PC-3 (cell line): ENCODE measurements at regions not wholly inside any gene's neighbourhood (a gene's known extent, or its start where the extent isn't known, plus 50 kb on each side); places are given as distances from the start of the nearest gene placed in this dataset.

Experiments used
- CTCF ChIP-seq: fragments of 300-600 bp; sonication (generic); conservative IDR thresholded peaks from 2 replicates; pipeline ENCODE4 v1.5.1; 2017; ENCODE audit warnings: antibody characterized with exemption, low read depth, mild to moderate bottlenecking, low read length
- EZH2phosphoT487 ChIP-seq: fragments of 300-600 bp; sonication (generic); IDR thresholded peaks from 2 replicates; pipeline ENCODE4 v1.6.1; 2018; ENCODE audit warnings: mild to moderate bottlenecking, antibody characterized with exemption, low read length, borderline replicate concordance

DNA sequence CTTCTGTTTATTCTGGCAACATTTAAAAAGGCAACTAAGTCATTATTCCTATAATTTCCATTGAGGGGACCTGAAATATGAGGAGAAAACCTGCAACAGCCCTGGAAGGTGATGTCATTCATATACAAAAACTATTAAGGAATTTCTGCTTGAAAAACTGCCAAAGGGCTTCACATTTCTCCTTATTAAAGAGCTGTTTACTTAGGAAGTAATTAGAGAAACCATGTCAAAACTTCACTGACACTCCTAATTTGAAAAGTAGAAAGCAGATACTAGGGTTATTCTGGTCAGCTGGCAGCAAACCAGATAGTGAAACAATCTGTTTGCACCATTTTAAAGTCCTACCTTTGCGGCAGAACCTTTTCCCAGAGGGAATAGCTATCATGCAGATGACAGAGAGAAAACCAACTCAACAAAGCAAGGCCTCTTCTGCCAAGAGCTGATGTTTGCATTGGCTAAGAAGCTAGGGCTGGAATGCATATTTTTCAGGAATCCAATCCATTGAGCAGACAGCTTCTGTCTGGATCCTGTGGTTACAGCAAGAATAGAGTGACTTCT is 592.2 kb upstream of the SYT4 start:
- no peak for TF ChIP-seq EZH2phosphoT487
- no peak for TF ChIP-seq CTCF
